22Rv1 (cell line): ENCODE measurements at regions not wholly inside any gene's neighbourhood (a gene's known extent, or its start where the extent isn't known, plus 50 kb on each side); places are given as distances from the start of the nearest gene placed in this dataset.

Experiments used
- H3K27ac ChIP-seq: fragments of 450-650 bp; 2 replicates; pipeline ENCODE4 v1.5.1; 2017
- CTCF ChIP-seq: fragments of 450-650 bp; IDR thresholded peaks from 2 replicates; pipeline ENCODE4 v1.5.1; 2017; ENCODE audit warnings: mild to moderate bottlenecking
- ZFX ChIP-seq: fragments of 450-650 bp; IDR thresholded peaks from 2 replicates; pipeline ENCODE4 v1.6.1; 2017; ENCODE audit warnings: antibody characterized with exemption, borderline replicate concordance

GRCh38 chr16:5487728-5488127 lies 390.1 kb upstream of the EEF2KMT start:
- no peak overlapping the region for H3K27ac ChIP-seq
- TF ChIP-seq CTCF = no peak
- no peak for TF ChIP-seq ZFX

GRCh38 chr16:5482256-5482655 lies 384.7 kb upstream of the EEF2KMT start:
- H3K27ac ChIP-seq = no peak overlapping the region
- TF ChIP-seq CTCF = no peak
- no peak for TF ChIP-seq ZFX

DNA sequence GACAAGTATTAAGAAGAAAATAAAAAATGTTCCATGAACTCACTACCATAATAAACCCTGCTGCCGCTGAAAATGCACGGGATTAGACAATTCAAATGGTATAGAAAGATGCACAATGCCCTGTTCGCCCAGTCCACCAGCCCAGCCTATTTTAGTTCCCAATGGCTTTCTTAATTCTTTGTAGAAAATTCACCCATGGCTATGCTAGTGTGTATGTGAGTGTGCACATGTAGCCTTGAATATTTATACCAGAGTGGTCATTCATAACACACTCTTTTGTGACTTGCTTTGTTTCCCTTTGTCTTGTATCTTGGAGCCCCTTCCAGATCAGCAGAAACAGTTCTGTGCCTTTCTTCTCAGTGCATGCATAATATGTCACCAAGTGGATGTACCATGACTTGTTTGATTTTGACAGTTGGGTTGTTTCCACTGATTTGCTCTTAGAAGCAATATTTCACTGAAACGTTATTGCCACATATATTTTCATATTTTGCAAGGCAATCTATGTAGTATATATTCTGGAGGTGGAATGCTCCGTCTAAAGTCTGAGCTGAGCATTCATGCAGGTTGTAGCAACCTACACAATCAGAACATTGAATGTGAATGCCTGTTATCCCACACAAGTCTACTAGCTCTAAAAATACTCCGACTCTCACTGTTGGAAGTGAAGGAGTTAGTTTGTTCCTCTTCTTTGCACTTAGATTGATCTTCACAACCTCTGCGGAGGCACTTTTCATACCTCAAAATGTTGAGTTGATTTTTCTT lies 383.0 kb upstream of the EEF2KMT start:
- no peak for TF ChIP-seq CTCF
- TF ChIP-seq ZFX = no peak
- H3K27ac ChIP-seq = no peak overlapping the region

- H3K27ac ChIP-seq = no peak overlapping the region
- TF ChIP-seq CTCF = no peak
- TF ChIP-seq ZFX = no peak
These were observed 382.3 kb upstream of the EEF2KMT start for GRCh38 chr16:5479926-5480325.

- TF ChIP-seq CTCF (no peak), ZFX (no peak)
- no peak overlapping the region for H3K27ac ChIP-seq
These were observed 380.4 kb upstream of the EEF2KMT start for GRCh38 chr16:5478036-5478435.

DNA sequence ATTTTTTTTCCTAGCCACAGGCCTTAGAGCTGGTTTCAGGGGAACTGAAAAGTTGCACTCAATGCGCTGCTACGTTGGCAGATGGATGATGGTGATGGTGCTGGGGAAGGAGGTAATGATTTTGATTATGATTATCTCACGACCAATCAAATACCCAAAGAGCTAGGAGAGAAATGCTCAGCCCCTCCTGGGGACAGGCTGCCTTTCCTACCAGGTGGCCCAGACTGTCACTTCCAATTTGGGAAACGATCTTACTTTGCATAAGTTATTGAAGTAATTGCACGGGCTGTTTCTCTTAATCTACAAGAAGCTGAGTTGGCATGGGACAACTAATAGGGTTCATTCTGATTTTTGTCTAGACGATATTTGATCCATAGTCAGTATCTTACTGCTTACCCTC lies 379.7 kb upstream of the EEF2KMT start:
- H3K27ac ChIP-seq = no peak overlapping the region
- TF ChIP-seq CTCF (no peak), ZFX (no peak)

DNA sequence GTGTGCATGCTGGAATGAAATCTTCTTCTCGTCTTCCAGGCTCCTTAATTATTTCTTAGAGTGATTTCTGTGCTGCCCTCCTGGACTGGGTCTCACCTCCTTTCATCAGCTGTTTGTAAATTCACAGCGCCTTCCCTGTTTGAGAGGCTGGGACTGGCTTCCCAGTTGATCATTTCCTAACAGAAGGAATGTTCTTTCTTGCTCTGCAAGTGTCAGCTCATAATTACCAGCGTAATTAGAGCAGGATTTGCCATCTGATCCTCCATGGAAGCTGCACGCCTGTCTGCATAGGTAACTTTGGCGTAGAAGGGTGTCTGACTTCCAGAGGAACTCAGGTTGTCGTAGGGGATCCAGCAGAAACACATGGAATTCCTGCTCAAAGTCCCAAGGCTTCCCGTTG lies 375.0 kb upstream of the EEF2KMT start:
- no peak for TF ChIP-seq CTCF
- TF ChIP-seq ZFX = no peak
- no peak overlapping the region for H3K27ac ChIP-seq
